SK-N-SH (cell line): ENCODE measurements at regions not wholly inside any gene's neighbourhood (a gene's known extent, or its start where the extent isn't known, plus 50 kb on each side); places are given as distances from the start of the nearest gene placed in this dataset.
"Not testable (repeated sequence)": the region's sequence is repeated elsewhere in the genome, so short reads cannot be mapped to it uniquely, and the experiment has no call there.

ENCODE experiments used
- CTCF ChIA-PET: fragments of 300-600, 350-600 bp; formaldehyde crosslinking; extraction: SDS; loops from one replicate; lab custom pipeline; 2021; lab: Yijun Ruan, JAX
- POLR2A ChIA-PET: fragments of 350-600 bp; sonication (Branson Sonifier 250); formaldehyde crosslinking; extraction: SDS; loops from one replicate; lab custom pipeline; 2020; ENCODE audit warnings: antibody characterized with exemption, inconsistent platforms; lab: Yijun Ruan, JAX
- DNase-seq: peaks from one replicate; pipeline ENCODE4 v3.0.0; 2012
- H2AFZ ChIP-seq: fragments of 200-600 bp; sonication (generic); 2 replicates; pipeline ENCODE4 v1.8.1; 2016; ENCODE audit warnings: antibody characterized with exemption, mild to moderate bottlenecking, low read depth
- H3F3A ChIP-seq: fragments of 200-600 bp; sonication (generic); replicated peaks from 2 replicates; pipeline ENCODE3; 2016; ENCODE audit warnings: antibody characterized with exemption, mild to moderate bottlenecking; ENCODE audit not compliant: insufficient read depth
- H3K27ac ChIP-seq, 2 experiments: fragments of 200-500 bp in 1 of 2; fragments of 200-600 bp in 1 of 2; sonication (Bioruptor generic) in 1 of 2; sonication (generic), shearing (Covaris generic) in 1 of 2; 2 replicates each; pipeline versions ENCODE4 v1.5.1 to v1.6.1; 2014 to 2016; ENCODE audit warnings: low read depth in 2 of 2, inconsistent platforms in 1 of 2, low read length in 1 of 2, mild to moderate bottlenecking in 1 of 2, mixed read lengths in 1 of 2
- H3K27me3 ChIP-seq: fragments of 200-600 bp; sonication (generic), shearing (Covaris generic); 2 replicates; pipeline ENCODE4 v1.6.1; 2016; ENCODE audit warnings: mixed run types; ENCODE audit not compliant: insufficient read depth
- H3K36me3 ChIP-seq, 2 experiments: fragments of 200-500 bp in 1 of 2; fragments of 200-600 bp in 1 of 2; sonication (Bioruptor generic) in 1 of 2; sonication (generic) in 1 of 2; replicated peaks in 1 of 2; 2 replicates each; pipeline versions ENCODE3 to v1.5.1; 2014 to 2016; ENCODE audit warnings: low read length in 1 of 2, mild to moderate bottlenecking in 1 of 2; ENCODE audit not compliant: insufficient read depth in 2 of 2, control insufficient read depth in 1 of 2
- H3K4me1 ChIP-seq, 2 experiments: fragments of 200-500 bp in 1 of 2; fragments of 200-600 bp in 1 of 2; sonication (Bioruptor generic) in 1 of 2; sonication (generic), shearing (Covaris generic) in 1 of 2; 2 replicates each; pipeline versions ENCODE4 v1.5.1 to v1.6.1; 2014 to 2016; ENCODE audit warnings: low read depth in 1 of 2, low read length in 1 of 2, mixed run types in 1 of 2; ENCODE audit not compliant: insufficient read depth in 2 of 2, control insufficient read depth in 1 of 2
- H3K4me2 ChIP-seq: fragments of 200-600 bp; sonication (generic), shearing (Covaris generic); 2 replicates; pipeline ENCODE4 v1.6.1; 2017; ENCODE audit warnings: mixed run types
- H3K4me3 ChIP-seq, 2 experiments: fragments of 200-500 bp in 1 of 2; fragments of 200-600 bp in 1 of 2; sonication (Bioruptor generic) in 1 of 2; sonication (generic), shearing (Covaris generic) in 1 of 2; 2 replicates each; pipeline versions ENCODE4 v1.5.1 to v1.8.1; 2014 to 2016; ENCODE audit warnings: low read depth in 2 of 2, inconsistent platforms in 1 of 2, low read length in 1 of 2, mild to moderate bottlenecking in 1 of 2, mixed read lengths in 1 of 2, moderate library complexity in 1 of 2
- H3K79me2 ChIP-seq: fragments of 200-600 bp; sonication (generic); 2 replicates; pipeline ENCODE4 v1.8.1; 2017; ENCODE audit warnings: mild to moderate bottlenecking; ENCODE audit not compliant: insufficient read depth
- H3K9ac ChIP-seq: fragments of 200-600 bp; sonication (generic); 2 replicates; pipeline ENCODE4 v1.6.1; 2017; ENCODE audit warnings: mixed run types
- H3K9me2 ChIP-seq: fragments of 200-600 bp; sonication (generic); 2 replicates; pipeline ENCODE4 v1.6.1; 2017; ENCODE audit warnings: mixed run types
- H3K9me3 ChIP-seq: fragments of 200-600 bp; sonication (generic); 2 replicates; pipeline ENCODE4 v1.6.1; 2017; ENCODE audit warnings: mixed run types, mild to moderate bottlenecking, moderate library complexity
- H4K20me1 ChIP-seq: fragments of 200-600 bp; sonication (generic); 2 replicates; pipeline ENCODE4 v1.6.1; 2017; ENCODE audit warnings: mild to moderate bottlenecking, mixed run types; ENCODE audit not compliant: insufficient read depth
- FOSL2 ChIP-seq: IDR thresholded peaks from 2 replicates; pipeline ENCODE4 v1.4.0; 2012; ENCODE audit warnings: low read depth, mild to moderate bottlenecking, moderate library complexity, borderline replicate concordance
- GABPA ChIP-seq: IDR thresholded peaks from 2 replicates; pipeline ENCODE4 v1.4.0; 2012; ENCODE audit warnings: low read depth, mild to moderate bottlenecking
- NFIC ChIP-seq: IDR thresholded peaks from 2 replicates; pipeline ENCODE4 v1.4.0; 2012; ENCODE audit warnings: borderline replicate concordance
- NRF1 ChIP-seq: IDR thresholded peaks from 2 replicates; pipeline ENCODE4 v1.6.1; 2012; ENCODE audit warnings: low read depth, mild to moderate bottlenecking, low read length
- RCOR1 ChIP-seq: fragments of 150-350 bp; IDR thresholded peaks from 2 replicates; pipeline ENCODE4 v1.6.1; 2017; ENCODE audit warnings: antibody characterized with exemption, low read length
- TAF1 ChIP-seq: IDR thresholded peaks from 2 replicates; pipeline ENCODE4 v1.6.1; 2012; ENCODE audit warnings: low read depth, mild to moderate bottlenecking, low read length, moderate library complexity, borderline replicate concordance
- WGBS: methylation state at CpG from one replicate; pipeline ENCODE4 v1.1.6; 2017; ENCODE audit warnings: low lambda C conversion rate; 5-methylcytosine and 5-hydroxymethylcytosine counted together
- TF ChIP-seq, protein P1 (sequence below): IDR thresholded peaks from 2 replicates; pipeline ENCODE4 v1.6.1; 2012; ENCODE audit warnings: mild to moderate bottlenecking, low read depth, low read length, moderate library complexity

DNA sequence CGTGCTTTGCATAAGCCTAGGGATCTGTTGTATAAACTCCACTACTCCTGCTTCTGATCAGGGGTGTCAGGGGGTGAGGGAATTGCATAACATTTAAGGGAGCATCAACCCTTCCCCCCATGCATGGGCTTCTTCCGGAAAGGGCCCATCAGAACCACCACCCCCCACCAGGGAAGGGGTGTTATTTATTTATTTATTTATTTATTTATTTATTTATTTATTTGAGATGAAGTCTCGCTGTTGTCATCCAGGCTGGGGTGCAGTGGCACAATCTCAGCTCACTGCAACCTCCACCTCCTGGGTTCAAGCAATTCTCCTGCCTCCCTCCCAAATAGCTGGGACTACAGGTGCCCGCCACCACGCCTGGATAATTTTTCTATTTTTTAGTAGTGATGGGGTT lies 355.2 kb downstream of the ANKRD30A start:
- 27% methylated on average over 4 of the region's 5 CpGs for WGBS
- CTCF ChIA-PET: interaction anchor here (0.7 kb wide), 1 partner anchor 15 kb away, joined by 3 read pairs; no protein-coding TSS in a partner anchor

DNA sequence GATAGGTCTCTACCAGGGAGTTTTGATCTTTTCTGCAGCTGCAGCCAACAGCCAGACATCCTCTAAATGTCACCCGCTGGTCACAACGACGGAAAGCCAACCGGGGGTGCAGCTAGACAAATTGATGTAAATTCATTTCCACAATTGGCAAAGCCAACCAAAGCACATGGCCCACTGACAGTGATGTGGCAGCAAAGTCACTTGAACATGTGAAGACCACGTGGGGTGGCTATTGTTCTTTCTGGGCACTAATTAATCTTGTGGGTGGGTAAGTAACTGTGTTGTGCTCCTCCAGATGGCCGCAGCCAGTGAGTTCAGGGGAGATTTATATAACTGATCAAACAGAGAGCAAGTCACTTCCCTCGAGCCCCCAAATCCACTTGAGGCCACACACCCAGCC lies 354.1 kb downstream of the ANKRD30A start:
- Histone ChIP-seq H3K4me2 (no peak overlapping the region), H3F3A (no peaks in the 10 kb centered on the region), H4K20me1 (no peaks in the 10 kb centered on the region), H3K4me1 (no peaks in the 10 kb centered on the region), H3K9me2 (no peaks in the 10 kb centered on the region), H3K79me2 (no peaks in the 10 kb centered on the region), H2AFZ (no peak overlapping the region), H3K27me3 (no peaks in the 10 kb centered on the region), H3K9ac (no peak overlapping the region), H3K9me3 (no peaks in the 10 kb centered on the region), H3K4me3 (no peak overlapping the region), H3K27ac (no peak overlapping the region), H3K36me3 (no peaks in the 10 kb centered on the region)
- 26% methylated on average over 7 of the region's 7 CpGs for WGBS
- POLR2A ChIA-PET: no interaction called here
- DNase-seq: no peak
- no peak for TF ChIP-seq NFIC
- TF ChIP-seq NRF1: no peak
- CTCF ChIA-PET: no interaction called here

More for the DNA sequence above, 355.2 kb downstream of the ANKRD30A start:
- H3F3A ChIP-seq, H3K4me3 ChIP-seq, H3K4me2 ChIP-seq, POLR2A ChIA-PET, H3K79me2 ChIP-seq, H4K20me1 ChIP-seq, H3K9me2 ChIP-seq, H3K9ac ChIP-seq, H3K9me3 ChIP-seq, DNase-seq, H3K4me1 ChIP-seq, H2AFZ ChIP-seq, H3K27ac ChIP-seq, H3K36me3 ChIP-seq, H3K27me3 ChIP-seq: not testable (repeated sequence)

DNA sequence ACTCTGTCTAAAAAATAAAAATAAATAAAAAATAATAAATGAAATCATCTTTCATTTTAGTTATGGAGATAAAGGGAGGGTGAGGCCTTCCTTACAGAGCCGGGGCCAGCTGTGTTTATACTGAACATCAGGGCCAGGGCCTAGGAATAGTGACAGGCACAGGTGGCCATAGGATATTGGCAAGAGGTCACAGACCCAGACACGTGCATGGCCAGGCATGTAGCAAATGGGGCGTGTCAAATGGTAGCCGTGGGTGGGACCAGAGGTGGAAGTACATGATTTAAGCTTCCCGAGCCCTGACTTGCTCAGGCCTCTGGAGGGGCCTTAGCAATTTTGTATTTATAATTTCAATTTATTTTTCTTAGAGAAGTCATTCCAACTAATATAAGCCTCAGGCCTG lies 353.0 kb downstream of the ANKRD30A start:
- DNase-seq: no peak
- H3K27ac ChIP-seq: no peak overlapping the region
- no peaks in the 10 kb centered on the region for H4K20me1 ChIP-seq
- H2AFZ ChIP-seq: no peak overlapping the region
- ChIA-PET POLR2A (no interaction called here), CTCF (no interaction called here)
- TF ChIP-seq GABPA (no peak), TAF1 (no peak), RCOR1 (no peak), FOSL2 (no peak)
- TF ChIP-seq, protein P1, sequence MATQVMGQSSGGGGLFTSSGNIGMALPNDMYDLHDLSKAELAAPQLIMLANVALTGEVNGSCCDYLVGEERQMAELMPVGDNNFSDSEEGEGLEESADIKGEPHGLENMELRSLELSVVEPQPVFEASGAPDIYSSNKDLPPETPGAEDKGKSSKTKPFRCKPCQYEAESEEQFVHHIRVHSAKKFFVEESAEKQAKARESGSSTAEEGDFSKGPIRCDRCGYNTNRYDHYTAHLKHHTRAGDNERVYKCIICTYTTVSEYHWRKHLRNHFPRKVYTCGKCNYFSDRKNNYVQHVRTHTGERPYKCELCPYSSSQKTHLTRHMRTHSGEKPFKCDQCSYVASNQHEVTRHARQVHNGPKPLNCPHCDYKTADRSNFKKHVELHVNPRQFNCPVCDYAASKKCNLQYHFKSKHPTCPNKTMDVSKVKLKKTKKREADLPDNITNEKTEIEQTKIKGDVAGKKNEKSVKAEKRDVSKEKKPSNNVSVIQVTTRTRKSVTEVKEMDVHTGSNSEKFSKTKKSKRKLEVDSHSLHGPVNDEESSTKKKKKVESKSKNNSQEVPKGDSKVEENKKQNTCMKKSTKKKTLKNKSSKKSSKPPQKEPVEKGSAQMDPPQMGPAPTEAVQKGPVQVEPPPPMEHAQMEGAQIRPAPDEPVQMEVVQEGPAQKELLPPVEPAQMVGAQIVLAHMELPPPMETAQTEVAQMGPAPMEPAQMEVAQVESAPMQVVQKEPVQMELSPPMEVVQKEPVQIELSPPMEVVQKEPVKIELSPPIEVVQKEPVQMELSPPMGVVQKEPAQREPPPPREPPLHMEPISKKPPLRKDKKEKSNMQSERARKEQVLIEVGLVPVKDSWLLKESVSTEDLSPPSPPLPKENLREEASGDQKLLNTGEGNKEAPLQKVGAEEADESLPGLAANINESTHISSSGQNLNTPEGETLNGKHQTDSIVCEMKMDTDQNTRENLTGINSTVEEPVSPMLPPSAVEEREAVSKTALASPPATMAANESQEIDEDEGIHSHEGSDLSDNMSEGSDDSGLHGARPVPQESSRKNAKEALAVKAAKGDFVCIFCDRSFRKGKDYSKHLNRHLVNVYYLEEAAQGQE: no peak
- H3K27me3 ChIP-seq: no peaks in the 10 kb centered on the region
- H3K4me1 ChIP-seq: no peaks in the 10 kb centered on the region
- no peak overlapping the region for H3K4me2 ChIP-seq
- H3F3A ChIP-seq: no peaks in the 10 kb centered on the region
- WGBS: 12% methylated on average over 5 of the region's 5 CpGs
- no peaks in the 10 kb centered on the region for H3K9me3 ChIP-seq
- H3K79me2 ChIP-seq: no peaks in the 10 kb centered on the region
- H3K4me3 ChIP-seq: no peak overlapping the region
- no peaks in the 10 kb centered on the region for H3K36me3 ChIP-seq
- H3K9me2 ChIP-seq: no peaks in the 10 kb centered on the region
- no peak overlapping the region for H3K9ac ChIP-seq
